G401.6 (cell line): ENCODE measurements at regions not wholly inside any gene's neighbourhood (a gene's known extent, or its start where the extent isn't known, plus 50 kb on each side); places are given as distances from the start of the nearest gene placed in this dataset.

ENCODE experiments used
- FAIRE-seq: peaks from 2 replicates; lab custom pipeline; 2012; peaks lifted over from hg19 to GRCh38; lab: Jason Lieb, UNC

DNA sequence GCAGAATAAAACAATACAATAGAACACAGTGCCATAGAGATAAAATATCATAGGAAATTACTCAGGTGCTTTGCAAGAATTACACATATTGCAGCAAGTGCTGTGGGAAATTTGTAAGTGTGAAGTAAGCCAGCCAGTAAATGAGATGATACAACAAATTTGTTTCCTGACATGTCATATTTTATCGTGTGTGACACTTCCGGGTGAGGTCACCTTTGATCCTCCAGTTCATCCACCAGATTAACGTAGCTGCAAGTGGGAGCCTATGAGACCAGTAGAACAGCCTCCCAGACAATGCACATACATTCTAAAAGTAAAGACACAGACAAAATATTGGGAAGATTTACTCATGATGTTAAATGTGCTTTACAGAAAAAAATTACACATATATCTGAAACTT is 72.2 kb downstream of the PRDM9 start:
- no peak for FAIRE-seq

DNA sequence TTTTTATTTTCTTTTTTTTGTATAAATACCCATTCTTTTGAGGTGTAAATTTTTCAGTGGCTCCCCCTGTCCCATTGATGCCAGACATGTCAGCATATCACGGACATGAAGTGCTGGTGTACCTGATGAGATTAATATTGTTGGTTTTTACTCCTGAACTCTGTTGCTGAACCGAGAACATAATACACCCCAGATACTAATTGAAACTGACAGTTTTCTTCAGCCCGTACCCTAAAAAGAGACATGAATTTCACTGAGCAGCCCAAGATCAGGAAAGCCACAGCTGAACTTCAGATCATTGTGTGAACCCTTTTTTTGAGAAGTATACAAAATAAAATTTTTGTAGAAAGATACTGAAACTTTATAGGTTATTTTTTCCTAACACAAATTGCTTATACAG is 75.7 kb downstream of the PRDM9 start:
- FAIRE-seq, result no peak

DNA sequence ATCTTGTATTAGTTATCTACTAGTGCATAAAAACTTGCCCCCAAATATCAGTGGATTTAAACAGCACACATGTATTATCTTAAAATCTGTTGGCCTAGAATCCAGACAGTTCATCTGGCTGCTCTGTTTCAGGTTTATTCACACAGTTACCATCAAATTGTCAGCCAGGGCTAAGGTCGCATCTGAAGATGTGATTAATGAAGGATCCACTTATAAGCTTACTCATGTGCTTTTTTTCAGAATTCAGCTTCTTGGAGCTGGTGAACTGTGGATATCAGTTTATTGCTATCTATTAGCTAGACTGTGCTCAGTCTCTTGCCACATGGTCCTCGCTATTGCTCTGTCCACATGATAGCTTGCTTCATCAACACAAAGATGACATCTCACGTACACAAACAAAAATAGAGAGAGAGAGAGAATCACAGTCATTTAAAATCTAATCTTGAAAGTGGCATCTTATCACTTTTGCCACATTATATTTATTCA is 81.5 kb downstream of the PRDM9 start:
- no peak for FAIRE-seq

DNA sequence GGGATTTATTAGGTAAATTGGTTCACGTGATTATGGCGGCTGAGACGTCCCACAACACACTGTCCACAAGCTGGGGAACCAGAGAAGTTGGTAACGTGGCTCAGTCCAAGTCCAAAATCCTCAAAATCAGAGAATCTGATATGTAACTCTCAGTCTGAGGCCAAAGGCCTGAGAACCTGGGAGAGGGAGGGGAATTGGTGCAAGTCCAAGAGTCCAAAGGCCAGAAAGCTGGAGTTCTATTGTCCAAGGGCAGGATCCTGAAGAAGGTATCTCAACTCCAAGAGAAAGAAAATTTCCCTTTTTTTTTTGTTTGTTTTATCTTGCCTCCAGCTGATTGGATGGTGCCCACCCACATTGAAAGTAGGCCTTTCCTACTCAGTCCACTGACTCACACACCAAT is 83.8 kb downstream of the PRDM9 start:
- no peak for FAIRE-seq

DNA sequence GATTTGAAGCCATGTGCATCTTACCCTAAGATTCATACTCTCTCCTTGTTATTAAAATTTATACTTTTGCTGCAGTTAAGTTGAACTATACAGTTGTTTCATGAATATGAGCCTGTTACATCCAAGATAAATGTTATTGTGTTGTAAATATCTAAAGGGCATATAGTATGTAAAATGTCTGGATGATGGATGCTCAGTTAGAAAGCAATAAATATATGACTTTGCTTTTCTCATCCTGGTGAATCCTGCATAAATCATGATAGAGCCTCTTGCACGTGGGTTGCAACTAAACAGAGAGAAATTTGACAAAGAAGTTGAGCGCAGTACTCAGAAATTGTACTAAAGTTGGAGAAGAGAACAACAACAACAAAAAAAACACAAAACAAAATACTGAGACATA is 99.5 kb downstream of the PRDM9 start:
- no peak for FAIRE-seq

DNA sequence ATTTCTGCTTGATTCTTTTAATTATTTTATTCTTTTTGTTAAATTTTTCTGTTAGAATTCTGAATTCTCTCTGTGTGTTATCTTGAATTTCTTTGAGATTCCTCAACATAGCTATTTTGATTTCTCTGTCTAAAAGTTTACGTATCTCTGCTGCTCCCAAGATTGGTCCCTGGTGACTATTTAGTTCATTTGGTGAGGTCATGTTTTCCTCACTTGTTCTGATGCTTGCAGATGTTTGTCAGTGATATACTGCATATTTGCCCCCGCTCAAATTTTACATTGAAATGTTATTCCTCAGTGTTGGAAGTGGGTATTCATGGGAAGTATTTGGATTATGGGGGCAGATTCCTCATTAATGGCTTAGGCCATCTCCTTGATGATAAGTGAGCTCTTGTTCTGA is 105.3 kb downstream of the PRDM9 start:
- no peak for FAIRE-seq

DNA sequence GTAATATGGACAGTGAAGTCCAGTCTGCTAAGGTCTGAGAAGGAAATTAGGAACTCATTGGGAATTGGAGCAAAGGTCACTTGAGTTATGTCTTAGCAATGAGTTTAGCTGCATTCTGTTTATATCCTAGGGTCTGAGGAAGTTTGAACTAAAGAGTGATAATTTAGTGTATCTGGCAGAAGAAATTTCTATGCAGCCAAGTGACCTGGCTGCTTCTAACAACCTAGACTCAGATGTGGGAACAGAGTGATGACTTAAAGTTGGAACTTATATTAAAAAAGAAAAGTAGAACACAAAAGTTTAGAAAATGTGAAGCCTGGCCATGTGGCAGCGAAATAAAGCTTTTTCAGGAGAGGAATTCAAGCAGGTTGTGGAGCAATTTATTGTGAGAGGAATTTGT is 106.2 kb downstream of the PRDM9 start:
- FAIRE-seq, result no peak

DNA sequence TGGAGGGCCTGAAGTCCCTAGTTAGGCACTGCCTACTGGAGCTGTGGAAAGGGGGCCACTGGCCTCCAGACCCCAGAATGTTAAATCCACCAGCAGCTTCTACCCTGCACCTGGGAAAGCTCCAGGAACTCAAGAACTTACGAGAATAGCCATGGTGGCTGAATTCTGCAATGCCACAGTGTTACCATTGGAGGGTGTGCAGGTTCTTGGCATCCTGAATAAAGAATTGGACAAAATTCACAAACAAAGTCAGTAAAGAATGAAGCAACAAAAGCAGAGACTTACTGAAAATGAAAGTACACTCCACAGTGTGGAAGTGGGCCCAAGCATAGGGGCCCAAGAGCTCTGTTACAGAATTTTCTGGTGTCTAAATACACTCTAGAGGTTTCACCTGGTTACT is 107.0 kb downstream of the PRDM9 start:
- no peak for FAIRE-seq

DNA sequence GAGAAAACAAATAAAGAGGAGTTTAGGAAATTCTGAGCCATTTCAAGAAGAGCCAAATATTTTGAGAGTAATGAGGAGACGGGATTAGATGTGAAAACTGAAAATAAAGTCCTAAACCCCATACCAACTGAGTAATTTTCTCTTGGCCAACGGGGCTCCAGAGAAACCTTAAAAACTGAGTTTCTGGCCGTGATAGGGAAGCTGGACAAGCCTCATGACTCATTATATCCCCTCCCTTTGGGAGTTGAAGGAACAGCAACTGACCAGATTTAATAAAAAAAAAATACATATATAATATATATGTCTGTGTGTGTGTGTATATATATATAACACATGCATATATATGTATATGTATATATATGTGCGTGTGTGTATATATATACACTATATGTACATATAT is 119.6 kb downstream of the PRDM9 start:
- FAIRE-seq, result no peak

DNA sequence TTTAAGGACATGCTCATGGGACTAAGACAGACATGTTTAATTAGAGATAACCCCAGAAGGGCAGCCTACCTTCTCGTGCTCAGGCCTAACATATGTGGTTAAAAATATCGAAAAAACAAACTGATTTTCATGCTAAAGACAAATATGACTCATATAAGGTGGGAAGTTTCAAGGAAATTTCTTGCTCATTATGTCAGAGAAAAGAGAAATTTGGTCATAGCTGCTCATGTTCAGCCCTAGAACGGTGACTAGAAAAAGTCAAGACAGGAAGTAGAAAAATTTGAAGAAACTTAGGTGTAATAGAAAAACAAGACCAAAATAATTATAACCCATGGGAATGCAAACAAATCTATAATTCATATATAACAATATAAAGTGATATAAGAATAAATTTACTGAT is 120.6 kb downstream of the PRDM9 start:
- FAIRE-seq, result no peak

DNA sequence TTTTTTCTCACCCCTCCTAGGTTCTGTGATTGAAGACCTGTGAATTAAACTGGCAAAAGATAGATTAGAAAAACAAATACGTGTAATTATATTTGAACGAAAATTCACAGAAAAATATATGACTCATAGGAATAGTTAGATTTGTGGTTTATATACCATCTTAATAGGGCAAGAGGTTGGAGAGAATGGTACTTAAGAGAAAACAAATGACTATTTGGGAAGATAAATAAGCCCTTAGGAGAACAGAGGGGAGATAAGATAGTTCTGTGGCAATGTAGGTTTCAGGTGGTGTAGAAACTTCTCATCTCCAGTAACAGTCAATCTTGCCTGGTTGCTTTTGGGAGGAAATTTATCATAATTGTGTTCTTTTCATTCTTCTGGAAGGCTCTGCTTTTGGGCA is 122.0 kb downstream of the PRDM9 start:
- no peak for FAIRE-seq

DNA sequence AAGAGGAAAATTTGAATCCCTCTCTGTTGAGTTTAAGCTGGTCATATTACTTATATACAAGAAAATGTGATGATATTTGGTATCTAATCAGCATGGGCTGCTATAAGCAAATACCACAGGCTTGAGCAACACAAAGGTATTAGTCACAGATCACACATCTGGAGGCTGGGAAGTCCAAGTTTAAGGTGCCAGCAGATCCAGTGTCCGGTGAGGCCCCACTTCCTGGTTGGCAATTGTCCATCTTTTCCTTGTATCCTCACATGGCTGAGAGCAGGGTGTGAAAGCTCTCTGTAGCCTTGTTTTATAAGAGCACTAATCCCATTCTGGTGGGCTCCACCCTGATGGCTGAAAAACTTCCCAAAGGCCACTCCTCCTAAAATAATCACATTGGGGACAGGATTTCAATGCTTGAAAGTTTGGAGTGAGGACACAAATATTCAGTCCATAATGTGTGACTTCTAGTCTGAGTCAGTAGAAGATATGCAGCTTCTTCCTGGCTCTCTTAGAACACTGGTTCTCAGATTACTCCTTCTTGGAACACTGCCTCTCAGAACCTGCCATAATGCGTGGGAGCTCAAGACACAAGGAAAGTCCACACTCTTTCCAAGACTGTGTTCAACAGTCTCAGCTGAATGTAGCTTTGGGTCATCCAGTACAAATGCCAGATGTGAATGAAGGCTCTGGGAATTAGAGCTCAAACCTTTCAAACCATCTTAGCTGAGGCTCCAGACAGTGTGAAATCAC is 124.1 kb downstream of the PRDM9 start:
- FAIRE-seq, result no peak

DNA sequence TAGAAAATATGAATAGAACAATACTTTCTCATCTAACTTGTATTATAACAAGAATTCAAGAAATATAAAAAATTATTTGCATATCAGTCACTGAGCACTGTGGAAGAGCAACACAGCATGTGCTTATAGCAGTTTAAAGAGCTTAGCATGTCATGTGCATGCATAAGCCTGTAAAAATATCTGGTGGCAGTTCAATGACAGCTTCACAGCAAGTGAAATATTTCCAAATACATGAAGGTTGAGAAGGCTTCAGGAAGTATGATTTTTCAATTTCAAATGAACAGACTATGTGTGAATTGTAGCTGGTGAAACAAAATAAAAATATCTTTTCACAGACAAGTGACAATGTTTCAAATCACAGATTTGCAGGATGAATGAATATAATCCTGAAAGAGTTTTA is 128.5 kb downstream of the PRDM9 start:
- no peak for FAIRE-seq

DNA sequence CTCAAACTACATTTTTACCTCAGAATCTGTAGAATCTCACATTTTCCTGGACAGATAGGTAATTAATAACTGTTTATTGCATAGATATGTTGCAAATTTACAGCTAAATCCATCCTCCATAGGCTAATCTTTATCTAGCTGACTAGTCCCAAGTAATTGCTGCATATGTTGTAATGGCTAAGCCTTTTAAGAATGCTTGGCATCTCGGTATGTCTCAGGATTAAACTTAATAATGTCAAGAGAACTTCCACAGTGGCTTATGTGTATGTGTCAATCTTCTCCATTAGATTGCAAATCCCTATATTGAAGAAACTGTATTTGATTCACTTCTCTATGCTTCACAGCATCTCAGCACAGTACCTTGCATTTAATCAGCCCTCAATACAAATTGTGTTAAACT is 131.9 kb downstream of the PRDM9 start:
- FAIRE-seq, result no peak

DNA sequence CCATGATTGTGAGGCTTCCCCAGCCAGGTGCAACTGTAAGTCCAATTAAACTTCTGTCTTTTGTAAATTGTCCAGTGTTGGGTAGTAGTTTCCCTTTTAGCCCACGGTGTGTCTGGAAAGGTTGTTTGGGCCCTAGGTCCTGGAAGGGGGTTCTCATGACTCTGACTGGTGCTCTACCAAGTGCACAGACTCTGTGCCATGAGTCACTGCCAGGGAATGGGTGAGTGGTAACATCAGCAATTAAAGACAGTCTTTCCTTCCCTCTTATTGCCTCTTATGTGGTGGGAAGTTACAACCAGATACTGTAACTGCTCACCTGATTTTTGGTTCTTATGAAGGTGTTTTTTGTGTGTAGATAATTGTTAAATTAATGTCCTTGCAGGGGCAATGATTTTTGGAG is 141.2 kb downstream of the PRDM9 start:
- FAIRE-seq, result no peak

DNA sequence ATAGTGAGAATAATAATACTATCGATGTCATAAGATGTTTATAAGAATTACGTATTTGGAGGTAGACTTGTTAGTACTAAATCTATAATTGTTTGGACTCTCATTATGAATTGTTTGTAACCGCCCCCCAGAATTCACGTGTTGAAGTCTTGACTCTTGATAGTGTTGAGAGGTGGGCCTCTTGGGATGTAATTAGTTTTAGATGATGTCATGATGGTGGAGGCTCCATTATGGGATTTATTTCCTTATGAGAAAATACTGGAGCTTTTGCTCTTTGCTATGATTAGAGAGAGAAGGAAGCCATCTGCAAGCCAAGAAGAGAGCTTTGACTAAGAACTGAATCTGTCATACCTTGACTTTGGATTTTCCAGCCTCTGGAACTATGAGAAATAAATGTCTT is 142.2 kb downstream of the PRDM9 start:
- FAIRE-seq, result no peak

DNA sequence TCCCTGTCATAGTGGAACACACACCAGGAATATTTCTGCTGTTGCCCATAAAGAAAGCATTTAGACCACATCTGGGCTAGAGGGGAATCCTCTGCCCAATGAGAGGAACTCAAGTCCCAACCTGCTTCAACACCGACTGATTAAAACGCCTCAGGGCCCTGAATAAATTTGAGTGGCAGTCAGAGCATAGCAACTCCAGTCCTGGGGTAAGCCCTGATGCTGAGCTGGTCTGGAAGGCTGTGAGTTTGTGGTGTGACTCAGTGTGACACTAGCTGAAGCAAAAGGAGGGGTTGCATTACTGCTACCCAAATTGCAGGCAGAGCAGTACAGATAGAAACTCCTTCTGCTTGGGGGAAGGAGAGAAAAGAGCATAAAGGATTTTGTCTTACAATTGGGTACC is 148.3 kb downstream of the PRDM9 start:
- FAIRE-seq, result no peak

DNA sequence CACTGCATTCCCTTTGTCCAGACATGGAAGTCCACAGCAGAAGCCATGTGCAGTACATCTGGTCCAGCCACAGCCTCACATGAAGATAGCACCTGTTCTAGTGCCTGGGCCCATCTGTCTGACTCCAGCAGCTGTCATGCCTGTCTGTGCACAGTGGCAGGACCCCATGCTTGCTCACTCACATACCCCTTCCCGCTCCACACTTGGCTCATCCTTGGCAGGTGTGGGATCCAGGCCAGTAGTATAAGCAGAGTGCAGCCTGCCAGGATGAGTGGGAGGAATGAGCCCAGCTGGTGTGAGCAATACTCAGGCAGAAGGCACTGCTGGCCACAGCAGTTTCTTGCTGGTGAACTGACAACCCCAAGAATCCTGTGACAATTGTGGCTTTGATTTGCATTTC is 168.0 kb downstream of the PRDM9 start:
- no peak for FAIRE-seq

DNA sequence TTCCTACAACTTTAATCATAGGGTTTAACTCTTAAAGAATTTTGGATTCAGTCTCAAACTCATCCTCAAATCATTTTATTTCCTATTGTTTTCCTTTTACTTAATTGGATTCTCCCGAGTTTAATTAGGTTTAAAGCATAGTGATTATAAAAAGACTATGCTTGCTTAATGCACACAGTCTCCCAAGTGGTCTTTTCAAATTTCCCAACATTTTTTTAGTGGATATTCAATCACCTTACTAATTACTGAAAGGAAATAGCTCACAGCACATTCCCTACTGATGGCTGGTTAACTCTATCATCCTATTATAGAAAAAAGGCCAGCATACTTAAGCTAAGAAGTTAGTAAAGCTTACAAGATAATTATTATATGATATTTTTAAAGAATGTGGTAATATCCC is 170.6 kb downstream of the PRDM9 start:
- FAIRE-seq, result no peak

DNA sequence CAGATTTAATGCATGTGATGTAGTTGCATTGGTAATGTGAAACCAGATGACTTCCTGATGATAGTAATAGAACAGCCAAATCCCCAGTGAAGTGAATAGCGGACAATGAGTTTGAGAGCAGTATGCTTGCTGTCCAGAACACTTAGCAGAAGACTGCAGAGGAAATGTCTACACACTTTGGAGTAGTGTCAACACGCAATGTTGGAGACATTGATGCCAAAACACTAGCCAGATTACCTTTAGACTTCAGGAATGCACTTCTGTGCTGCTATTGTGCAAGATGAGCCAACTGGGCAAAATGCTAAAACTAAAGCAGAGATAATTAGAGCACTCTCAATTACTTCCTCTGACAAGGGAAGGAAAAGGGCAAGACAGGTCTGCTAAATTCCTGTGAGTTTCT is 176.7 kb downstream of the PRDM9 start:
- no peak for FAIRE-seq

DNA sequence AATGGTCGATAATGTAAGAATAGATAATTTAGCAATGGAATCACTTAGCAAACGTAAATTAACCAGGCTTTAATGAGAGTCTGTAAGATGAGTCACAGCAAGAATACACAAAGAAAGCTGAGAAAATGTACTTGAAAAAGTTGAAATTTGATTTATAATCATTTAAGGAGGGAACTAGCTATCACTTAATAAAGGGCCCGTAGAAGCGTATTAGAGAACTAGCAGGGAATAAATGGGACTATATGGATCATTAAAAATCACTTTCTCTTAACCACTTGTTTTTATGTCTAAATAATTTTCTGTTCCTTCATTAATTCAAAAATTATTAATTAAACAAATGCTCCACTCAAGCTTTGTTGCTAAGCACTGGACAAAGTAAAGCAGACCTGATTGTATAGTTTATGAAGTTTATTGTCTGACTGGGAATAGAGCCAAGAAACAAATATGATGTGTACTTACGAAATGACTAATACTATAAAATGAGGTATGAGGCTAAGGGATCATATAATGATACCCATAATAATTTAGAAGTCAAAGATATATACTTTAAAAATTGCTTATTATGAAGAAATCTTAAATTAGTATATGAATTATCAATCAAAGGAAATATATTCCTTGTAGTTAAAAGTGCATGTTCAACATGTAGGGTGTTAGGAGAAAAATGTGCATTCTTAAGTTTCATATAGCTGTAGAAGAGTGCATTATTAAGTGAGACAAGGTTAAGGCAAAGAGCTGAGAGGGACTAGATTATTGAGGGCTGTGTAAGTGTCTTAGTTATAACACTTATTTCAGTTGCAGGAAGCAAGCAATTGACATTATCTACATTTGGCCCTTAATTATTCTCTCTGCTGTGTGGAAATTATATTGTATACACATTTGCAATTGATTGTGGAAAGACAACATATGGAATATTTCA is 196.8 kb downstream of the PRDM9 start:
- no peak for FAIRE-seq

DNA sequence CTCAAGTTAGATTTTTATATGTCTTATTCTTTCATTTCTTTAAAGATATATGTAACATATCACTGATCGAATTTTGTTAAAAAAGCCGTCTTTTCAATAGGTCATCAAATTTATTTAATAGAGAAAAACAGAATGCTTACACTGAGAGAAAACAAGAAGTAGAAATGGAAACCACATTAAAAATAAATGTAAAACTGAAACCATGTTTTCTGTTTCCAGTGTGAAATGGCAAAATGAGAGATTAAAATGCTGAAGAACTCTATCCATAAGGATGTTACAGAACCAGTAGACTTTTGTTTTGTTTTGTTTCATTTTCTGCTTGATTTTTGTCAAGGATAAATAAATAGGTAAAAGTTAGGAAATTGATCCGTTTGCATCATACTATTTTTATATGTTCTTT is 210.1 kb downstream of the PRDM9 start:
- no peak for FAIRE-seq

DNA sequence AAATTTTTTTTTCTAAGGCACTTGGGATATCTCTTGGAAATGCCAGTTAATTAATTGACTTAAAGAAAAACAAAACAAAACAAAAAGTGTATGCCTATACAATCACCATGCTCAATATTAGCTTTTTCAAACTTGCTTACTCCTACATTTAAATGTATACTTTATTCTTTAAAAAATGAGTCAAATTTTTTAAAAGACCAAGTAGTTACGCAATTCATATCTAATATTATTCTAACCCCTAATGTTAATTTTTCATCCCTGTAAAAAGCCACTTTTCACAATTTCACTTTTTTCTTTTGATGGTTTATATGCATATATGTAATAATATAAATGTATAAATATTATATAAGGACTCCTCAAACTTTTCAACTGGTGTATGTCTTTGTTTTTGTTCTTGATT is 211.2 kb downstream of the PRDM9 start:
- FAIRE-seq, result no peak

DNA sequence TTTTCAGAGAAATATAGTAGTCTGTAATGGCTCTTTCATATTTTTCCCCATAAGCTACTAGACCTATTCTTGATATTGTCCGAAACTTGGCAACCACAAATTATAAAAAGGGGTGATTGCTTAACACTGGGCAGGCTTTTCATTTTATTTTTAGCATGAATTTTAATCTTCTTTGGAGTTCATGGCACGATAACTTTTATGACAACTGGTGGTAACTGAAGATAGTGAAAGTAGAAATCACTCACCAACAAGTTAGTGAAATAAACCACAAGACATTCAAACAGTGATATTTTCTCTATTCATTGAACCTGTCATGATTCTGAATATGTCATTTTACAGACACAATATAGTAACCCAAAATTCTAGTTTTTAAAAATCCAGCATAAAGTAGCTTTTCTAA is 213.9 kb downstream of the PRDM9 start:
- no peak for FAIRE-seq
